Rectal smooth muscle tissue (tissue), 1 donor: ENCODE measurements at regions not wholly inside any gene's neighbourhood (a gene's known extent, or its start where the extent isn't known, plus 50 kb on each side); places are given as distances from the start of the nearest gene placed in this dataset.

ENCODE experiments used
- H3K27ac ChIP-seq: one replicate; pipeline ENCODE4 v1.7.0; 2013; ENCODE audit warnings: low read depth, low read length, inconsistent platforms
- H3K27me3 ChIP-seq: one replicate; pipeline ENCODE4 v1.7.0; 2013; ENCODE audit warnings: low read length; ENCODE audit not compliant: control insufficient read depth, insufficient read depth
- H3K36me3 ChIP-seq: one replicate; pipeline ENCODE4 v1.7.0; 2013; ENCODE audit warnings: low read length; ENCODE audit not compliant: control insufficient read depth, insufficient read depth
- H3K4me1 ChIP-seq: one replicate; pipeline ENCODE4 v1.7.0; 2013; ENCODE audit warnings: low read length; ENCODE audit not compliant: control insufficient read depth, insufficient read depth
- H3K4me3 ChIP-seq: one replicate; pipeline ENCODE4 v1.7.0; 2013; ENCODE audit warnings: low read length
- H3K9ac ChIP-seq: one replicate; pipeline ENCODE4 v1.7.0; 2013; ENCODE audit warnings: low read length

GRCh38 chr3:116821371-116821770, 111.8 kb downstream of the TUSC7 start:
- Histone ChIP-seq H3K9ac (no peak overlapping the region), H3K27me3 (no peaks in the 10 kb centered on the region), H3K4me3 (no peak overlapping the region), H3K36me3 (no peaks in the 10 kb centered on the region), H3K27ac (no peak overlapping the region), H3K4me1 (peaks cover 11% of the 10 kb centered on the region)

DNA sequence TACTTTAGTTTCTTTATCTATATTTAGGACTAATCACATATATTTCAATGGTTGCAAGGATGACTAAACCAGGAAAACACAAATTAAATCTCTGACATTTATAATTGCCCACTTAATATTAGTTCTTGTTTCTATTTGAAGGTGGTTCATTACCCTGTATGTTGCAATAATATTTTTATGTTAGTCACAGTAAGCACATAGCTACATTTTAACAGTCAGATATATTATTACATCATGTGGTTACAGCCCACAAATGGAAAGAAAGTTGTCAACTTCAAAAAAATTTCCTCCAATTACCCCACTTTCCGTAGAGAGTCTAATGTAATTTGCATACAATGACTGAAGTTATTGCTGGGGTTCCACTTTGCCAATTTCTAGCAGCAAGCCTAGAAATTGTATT, 114.6 kb downstream of the TUSC7 start:
- H3K27me3 ChIP-seq = no peaks in the 10 kb centered on the region
- H3K9ac ChIP-seq = no peak overlapping the region
- no peaks in the 10 kb centered on the region for H3K36me3 ChIP-seq
- no peaks in the 10 kb centered on the region for H3K4me1 ChIP-seq
- no peak overlapping the region for H3K4me3 ChIP-seq
- no peak overlapping the region for H3K27ac ChIP-seq

DNA sequence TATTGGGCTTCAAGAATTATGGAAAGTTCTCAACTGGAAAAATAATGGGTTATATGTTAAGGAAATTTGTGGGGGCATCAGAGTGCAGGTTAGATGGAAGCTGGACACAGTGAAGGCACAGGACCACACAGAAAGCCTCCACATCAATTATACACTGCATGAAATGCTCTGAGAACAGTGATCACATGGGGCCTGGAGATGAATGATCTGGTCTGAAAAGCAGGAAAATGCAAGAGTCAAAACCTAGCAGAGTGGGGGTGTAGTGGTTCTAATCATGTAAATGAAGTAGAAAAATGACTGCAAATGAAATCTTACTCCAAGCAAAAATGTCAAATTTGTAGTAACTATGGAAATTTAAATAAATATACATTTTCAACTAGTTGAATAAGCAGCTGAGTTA, 123.6 kb downstream of the TUSC7 start:
- no peak overlapping the region for H3K4me3 ChIP-seq
- no peak overlapping the region for H3K9ac ChIP-seq
- H3K27ac ChIP-seq = no peak overlapping the region
- H3K27me3 ChIP-seq = no peaks in the 10 kb centered on the region
- H3K36me3 ChIP-seq = no peaks in the 10 kb centered on the region
- H3K4me1 ChIP-seq = no peaks in the 10 kb centered on the region

- Histone ChIP-seq H3K36me3 (no peaks in the 10 kb centered on the region), H3K4me3 (no peak overlapping the region), H3K27me3 (no peaks in the 10 kb centered on the region), H3K4me1 (no peaks in the 10 kb centered on the region), H3K9ac (no peak overlapping the region), H3K27ac (no peak overlapping the region)
Measured at GRCh38 chr3:116834816-116835215, 125.2 kb downstream of the TUSC7 start.

DNA sequence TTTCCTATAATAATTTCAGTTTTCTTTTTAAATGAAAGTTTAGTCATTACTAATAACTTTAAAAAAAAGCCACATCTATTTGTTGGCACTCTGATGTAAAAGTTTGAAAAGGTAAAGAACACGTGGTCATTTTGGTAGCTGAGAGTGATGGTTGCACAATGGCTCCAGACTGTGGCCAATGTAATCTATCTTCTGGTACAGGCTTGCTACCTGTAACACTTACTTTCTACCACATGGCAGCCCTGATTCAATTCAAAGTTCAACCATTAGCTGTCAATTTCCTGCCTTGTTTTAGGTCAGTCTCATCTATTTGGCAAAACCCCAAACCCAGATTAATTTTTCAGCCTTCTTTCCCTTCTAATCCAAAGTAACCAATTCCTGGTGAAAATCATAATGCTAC, 126.1 kb downstream of the TUSC7 start:
- Histone ChIP-seq H3K9ac (no peak overlapping the region), H3K4me1 (no peaks in the 10 kb centered on the region), H3K27me3 (no peaks in the 10 kb centered on the region)

DNA sequence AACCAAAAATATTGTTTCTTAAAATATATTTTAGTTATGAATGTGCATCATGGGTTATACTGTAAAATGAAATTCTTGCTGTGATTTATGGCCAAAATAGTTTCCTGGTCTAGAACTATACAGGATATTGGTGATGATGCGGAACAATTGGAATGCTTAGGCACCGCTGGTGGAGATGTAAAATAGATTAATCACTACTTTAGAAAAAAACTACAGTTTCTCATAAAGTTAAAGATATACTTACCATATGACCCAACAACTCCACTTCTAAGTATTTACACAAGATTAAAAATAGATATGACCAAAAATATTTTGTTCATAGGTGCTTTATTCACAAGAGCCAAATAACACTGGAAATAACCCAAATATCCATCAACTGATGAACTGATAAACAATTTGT, 126.7 kb downstream of the TUSC7 start:
- Histone ChIP-seq H3K27me3 (no peaks in the 10 kb centered on the region), H3K27ac (no peak overlapping the region), H3K4me1 (no peaks in the 10 kb centered on the region), H3K4me3 (no peak overlapping the region), H3K9ac (no peak overlapping the region), H3K36me3 (no peaks in the 10 kb centered on the region)

More for the DNA sequence above, 126.1 kb downstream of the TUSC7 start:
- Histone ChIP-seq H3K36me3 (no peaks in the 10 kb centered on the region), H3K27ac (no peak overlapping the region), H3K4me3 (no peak overlapping the region)

DNA sequence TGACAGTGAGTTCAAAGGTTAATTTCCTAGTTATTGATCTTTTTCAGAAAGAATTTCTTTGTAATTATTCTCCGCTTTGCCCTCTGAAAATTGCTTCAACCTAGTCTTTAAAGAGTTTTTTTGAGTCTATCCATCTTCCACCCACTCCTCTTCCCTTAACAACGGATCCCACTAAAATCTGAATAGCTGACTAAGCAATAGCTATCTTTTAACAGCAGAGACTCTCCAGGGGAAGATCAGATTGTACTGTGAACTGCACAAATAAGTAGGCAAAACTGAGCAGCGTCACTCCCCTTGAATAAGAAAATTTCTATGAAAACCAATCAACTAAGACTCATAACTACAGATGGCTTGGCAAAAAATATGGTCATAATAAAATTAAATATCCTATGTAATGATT, 127.9 kb downstream of the TUSC7 start:
- H3K4me1 ChIP-seq = no peaks in the 10 kb centered on the region
- H3K27ac ChIP-seq = no peak overlapping the region
- no peaks in the 10 kb centered on the region for H3K36me3 ChIP-seq
- no peak overlapping the region for H3K4me3 ChIP-seq
- H3K27me3 ChIP-seq = no peaks in the 10 kb centered on the region
- H3K9ac ChIP-seq = no peak overlapping the region

- H3K27ac ChIP-seq = no peak overlapping the region
- no peaks in the 10 kb centered on the region for H3K4me1 ChIP-seq
- H3K4me3 ChIP-seq = no peak overlapping the region
- no peak overlapping the region for H3K9ac ChIP-seq
- no peaks in the 10 kb centered on the region for H3K27me3 ChIP-seq
- no peaks in the 10 kb centered on the region for H3K36me3 ChIP-seq
Measured at GRCh38 chr3:116841003-116841735, 131.6 kb downstream of the TUSC7 start.

DNA sequence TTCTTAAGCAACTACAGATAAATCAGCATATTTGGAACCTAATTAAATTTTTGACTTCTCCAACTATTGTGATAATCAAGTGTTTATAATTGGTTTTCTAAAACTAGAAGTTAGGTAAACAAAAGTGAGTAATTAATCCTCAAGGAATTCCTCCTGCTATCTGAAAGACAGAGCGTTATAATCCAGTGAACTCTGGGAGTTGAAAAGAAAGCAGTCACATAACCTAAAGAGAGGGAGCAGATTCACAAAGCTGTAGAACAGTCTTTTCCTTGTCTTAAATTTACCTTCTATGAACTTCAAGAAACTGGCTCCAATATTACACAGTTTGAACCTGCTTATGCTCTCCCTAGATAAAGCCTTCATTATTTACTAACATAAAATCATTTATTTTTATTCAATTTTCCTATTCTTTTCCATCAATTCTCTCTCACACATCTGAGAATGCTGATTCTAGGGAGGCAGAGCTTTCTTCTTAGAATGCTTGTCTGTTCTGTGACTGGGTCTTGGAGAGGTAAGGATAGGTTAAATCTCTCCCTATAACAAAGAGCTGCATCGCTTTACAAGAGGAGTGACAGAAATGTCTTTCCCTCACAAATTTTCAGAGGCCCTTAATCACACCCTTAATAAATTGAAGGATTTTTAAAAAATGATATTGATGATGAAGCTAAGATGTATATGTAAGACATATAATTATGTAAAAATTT, 132.8 kb downstream of the TUSC7 start:
- Histone ChIP-seq H3K27me3 (no peaks in the 10 kb centered on the region), H3K9ac (no peak overlapping the region), H3K4me1 (no peaks in the 10 kb centered on the region), H3K4me3 (no peak overlapping the region), H3K36me3 (no peaks in the 10 kb centered on the region), H3K27ac (no peak overlapping the region)

- Histone ChIP-seq H3K4me3 (no peak overlapping the region), H3K27ac (no peak overlapping the region), H3K36me3 (no peaks in the 10 kb centered on the region), H3K27me3 (no peaks in the 10 kb centered on the region), H3K4me1 (no peaks in the 10 kb centered on the region), H3K9ac (no peak overlapping the region)
Measured at GRCh38 chr3:116848248-116848829, 138.8 kb downstream of the TUSC7 start.

GRCh38 chr3:116849261-116849688, 139.7 kb downstream of the TUSC7 start:
- no peak overlapping the region for H3K9ac ChIP-seq
- H3K27ac ChIP-seq = no peak overlapping the region

GRCh38 chr3:116852803-116853202, 143.2 kb downstream of the TUSC7 start:
- no peaks in the 10 kb centered on the region for H3K27me3 ChIP-seq
- H3K4me3 ChIP-seq = no peak overlapping the region
- H3K36me3 ChIP-seq = no peaks in the 10 kb centered on the region
- no peak overlapping the region for H3K9ac ChIP-seq
- H3K27ac ChIP-seq = no peak overlapping the region
- H3K4me1 ChIP-seq = no peaks in the 10 kb centered on the region

More at GRCh38 chr3:116849261-116849688, 139.7 kb downstream of the TUSC7 start:
- no peaks in the 10 kb centered on the region for H3K36me3 ChIP-seq
- no peaks in the 10 kb centered on the region for H3K27me3 ChIP-seq
- H3K4me1 ChIP-seq = no peaks in the 10 kb centered on the region
- no peak overlapping the region for H3K4me3 ChIP-seq
